Activated naive CD4-positive, alpha-beta T cell treated with anti-CD3 and anti-CD28 coated beads, Interleukin-2, amount 50 U/mL, for 72 hours (primary cell): ENCODE measurements at regions not wholly inside any gene's neighbourhood (a gene's known extent, or its start where the extent isn't known, plus 50 kb on each side); places are given as distances from the start of the nearest gene placed in this dataset.
"Not testable (repeated sequence)": the region's sequence is repeated elsewhere in the genome, so short reads cannot be mapped to it uniquely, and the experiment has no call there.

Experiments
- ATAC-seq, 2 donors: fragments of 150-1000 bp; cut with Tn5 transposase; 2 replicates each; pipeline ENCODE4 v1.10.0; 2021; ENCODE audit warnings: mild to moderate bottlenecking in 2 of 2, moderate library complexity in 2 of 2
- DNase-seq, 2 donors: peaks; one replicate each; pipeline ENCODE4 v3.0.0; 2021 to 2022; ENCODE audit warnings: low spot score in 2 of 2
- H3K27ac Mint-ChIP-seq, 2 donors: one replicate each; pipeline ENCODE4 v1.8.0; 2022; ENCODE audit warnings: mild to moderate bottlenecking in 2 of 2, mixed read lengths in 2 of 2
- H3K36me3 Mint-ChIP-seq, 2 donors: one replicate each; pipeline ENCODE4 v1.8.0; 2022; ENCODE audit warnings: mixed read lengths in 2 of 2
- H3K9me3 Mint-ChIP-seq, 2 donors: one replicate each; pipeline ENCODE4 v1.8.0; 2022; ENCODE audit warnings: mixed read lengths in 2 of 2

DNA sequence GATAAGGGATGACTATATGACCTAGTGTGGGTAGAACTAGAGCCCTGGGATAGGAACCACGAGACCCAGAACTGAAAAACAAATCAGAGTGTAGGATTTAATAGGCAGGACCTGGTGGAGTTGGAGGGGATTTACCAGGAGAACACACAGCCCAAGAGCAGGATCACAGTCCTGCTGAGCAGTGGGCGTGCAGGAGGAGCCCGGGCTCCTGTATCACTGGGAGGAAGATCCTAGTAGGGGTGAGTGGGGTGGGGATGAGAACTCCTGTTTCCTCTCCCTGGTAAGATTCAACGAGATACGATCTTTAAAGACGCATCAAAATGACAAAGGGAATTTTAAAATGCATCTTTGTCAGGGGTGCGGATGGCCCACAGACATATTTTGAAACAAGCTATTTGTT lies 220.1 kb downstream of the GALC start:
- Mint-ChIP-seq H3K36me3 (no peaks in the 10 kb centered on the region), H3K9me3 (no peaks in the 10 kb centered on the region), H3K27ac (no peak overlapping the region)
- no peak for ATAC-seq
- no peak for DNase-seq

DNA sequence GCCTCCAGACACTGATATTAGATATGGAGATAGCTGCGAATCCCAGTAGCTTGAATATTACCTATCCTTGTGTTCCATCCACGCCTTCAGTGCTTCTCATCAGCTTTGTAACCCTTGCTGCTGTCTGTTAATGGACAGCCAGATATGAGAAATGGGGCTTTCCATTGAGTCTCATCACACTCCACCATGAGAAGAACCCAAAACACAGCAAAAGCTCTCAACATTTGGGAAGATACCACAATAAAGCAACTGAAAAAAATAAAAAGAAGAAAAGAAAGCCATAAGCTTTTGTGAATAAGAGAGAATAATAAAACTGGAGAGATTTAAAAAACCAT lies 225.4 kb downstream of the GALC start:
- Mint-ChIP-seq H3K27ac (no peak overlapping the region), H3K36me3 (peaks cover 0 to 2% of the 10 kb centered on the region in 2 donors), H3K9me3 (peaks cover 7 to 9% of the 10 kb centered on the region in 2 donors)
- no peak for ATAC-seq
- DNase-seq, result no peak

DNA sequence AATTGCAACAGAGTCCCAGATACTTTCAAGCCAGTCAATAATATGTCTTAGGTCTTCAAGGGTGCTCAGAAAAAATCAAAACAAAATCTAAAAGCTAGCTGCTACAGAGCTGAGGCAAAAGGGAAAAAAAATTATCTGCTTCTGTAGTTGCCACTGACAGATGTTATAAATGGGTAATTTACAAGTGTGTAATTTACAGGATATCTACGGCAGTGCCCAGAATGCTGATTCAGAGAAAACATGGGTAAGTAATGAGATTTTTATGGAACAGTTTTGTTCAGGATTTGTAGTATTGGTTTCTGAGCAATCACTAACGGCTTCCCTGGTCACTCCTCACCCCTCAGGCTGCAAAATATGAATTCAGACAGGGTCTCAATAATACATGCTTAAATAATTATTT lies 234.1 kb downstream of the GALC start:
- DNase-seq (no peak), ATAC-seq (no peak)
- no peak overlapping the region for H3K27ac Mint-ChIP-seq
- H3K36me3 Mint-ChIP-seq, result peaks cover 0 to 4% of the 10 kb centered on the region in 2 donors
- H3K9me3 Mint-ChIP-seq, result peaks cover 19 to 20% of the 10 kb centered on the region in 2 donors

DNA sequence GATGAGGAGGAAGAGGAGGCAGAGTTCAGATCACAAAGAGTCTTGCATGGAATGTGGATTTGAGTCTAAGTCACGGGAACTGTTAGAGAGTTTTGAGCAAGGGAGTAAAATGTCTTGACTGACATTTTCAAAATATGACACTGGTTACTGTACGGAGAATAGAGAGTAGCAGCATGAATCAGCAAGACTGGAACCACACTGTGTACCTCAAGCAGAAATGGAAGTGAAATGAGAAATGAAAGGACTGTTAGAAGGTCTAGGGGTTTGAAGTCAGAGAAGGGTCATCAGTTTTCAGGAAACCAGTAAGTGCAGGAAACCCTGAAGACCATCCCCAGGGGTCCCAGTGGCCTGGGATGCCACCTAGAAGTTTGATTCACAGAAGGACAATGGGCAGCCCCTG lies 236.3 kb downstream of the GALC start:
- no peak for DNase-seq
- no peaks in the 10 kb centered on the region for H3K36me3 Mint-ChIP-seq
- peaks cover 4 to 5% of the 10 kb centered on the region in 2 donors for H3K9me3 Mint-ChIP-seq
- no peak for ATAC-seq
- no peak overlapping the region for H3K27ac Mint-ChIP-seq

DNA sequence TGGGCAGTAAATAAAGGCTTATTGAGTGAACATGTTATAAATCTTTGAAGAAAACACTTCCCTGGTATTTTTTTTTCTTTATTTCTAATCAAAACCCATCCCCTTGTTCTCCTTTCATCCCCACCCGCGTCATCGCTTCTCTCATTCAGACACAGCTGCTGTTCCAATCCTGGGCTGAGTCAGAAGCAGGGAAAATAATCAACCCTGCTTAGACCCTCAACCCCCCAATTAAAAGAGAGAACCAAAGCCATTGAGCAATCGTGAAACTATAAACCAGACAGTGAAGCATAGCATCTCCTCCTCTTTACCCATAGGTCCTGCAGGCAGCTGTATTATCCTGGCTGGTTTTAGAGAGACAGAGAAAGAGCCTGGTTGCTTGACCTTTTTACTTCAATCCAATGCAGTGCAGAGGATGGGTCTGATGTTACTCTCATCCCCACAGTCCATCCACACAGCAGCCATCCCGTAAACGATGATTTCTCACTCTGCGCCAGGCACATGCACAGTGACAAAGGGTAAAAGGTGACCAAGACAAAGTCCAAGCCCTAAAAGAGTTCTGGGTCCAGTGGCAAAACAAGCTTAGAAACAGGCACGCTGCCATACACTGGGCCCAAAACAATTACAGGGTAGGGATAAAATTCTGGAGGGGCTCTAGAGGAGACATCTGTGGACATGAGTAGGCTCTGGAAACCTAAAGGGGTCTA lies 238.3 kb downstream of the GALC start:
- Mint-ChIP-seq H3K27ac (no peak overlapping the region), H3K9me3 (peaks cover 0 to 5% of the 10 kb centered on the region in 2 donors), H3K36me3 (no peaks in the 10 kb centered on the region)
- ATAC-seq, result no peak
- DNase-seq, result no peak

DNA sequence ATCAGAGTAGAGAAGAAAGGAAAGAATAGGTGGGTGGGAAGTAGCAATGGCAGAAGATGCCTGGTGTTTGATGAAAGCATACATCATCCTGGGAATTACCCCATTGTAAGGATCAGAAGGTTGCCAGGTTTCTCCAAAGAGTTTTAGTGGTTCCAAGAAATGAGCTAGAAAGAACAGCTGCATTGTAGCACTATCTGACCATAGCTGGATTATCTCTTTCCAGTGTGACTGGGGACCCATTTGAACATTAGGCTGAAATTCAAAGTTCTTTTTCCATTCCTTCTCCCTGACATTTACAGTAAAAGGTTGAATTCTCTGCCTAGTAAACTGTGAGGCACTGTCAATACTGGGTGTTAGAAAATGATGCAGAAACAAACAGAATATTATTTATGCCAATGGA lies 244.4 kb downstream of the GALC start:
- H3K36me3 Mint-ChIP-seq, result no peaks in the 10 kb centered on the region
- DNase-seq (no peak), ATAC-seq (no peak)
- no peaks in the 10 kb centered on the region for H3K9me3 Mint-ChIP-seq
- no peak overlapping the region for H3K27ac Mint-ChIP-seq

DNA sequence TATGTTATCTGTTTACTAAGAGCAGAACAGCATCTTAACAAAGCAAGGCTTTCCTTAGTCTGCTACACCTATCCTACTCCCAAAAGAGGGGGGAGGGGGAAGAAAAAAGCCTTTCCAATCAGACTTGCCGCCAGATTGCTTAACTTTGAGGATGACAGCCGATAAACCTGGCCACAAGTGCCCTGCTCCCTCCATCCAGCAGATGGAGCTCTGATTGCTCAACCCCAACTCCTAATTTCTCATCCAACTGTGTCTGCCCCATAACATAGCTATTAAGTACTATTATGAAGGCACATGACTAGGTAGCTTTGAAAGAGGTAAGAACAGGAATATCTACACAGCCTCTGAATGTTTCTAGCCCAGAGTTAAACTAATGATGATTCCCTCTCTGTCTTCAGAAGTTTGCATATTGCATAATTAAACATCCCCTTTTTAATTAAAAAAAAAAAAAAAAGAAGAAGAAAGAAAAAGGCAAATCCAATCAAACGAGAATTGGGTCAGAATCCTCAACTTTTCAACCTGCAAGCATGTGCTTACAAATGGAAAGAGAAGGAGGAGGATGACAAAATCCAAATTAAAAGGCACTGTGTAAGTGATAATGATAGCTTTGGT lies 247.4 kb downstream of the GALC start:
- H3K9me3 Mint-ChIP-seq, result no peaks in the 10 kb centered on the region
- no peaks in the 10 kb centered on the region for H3K36me3 Mint-ChIP-seq
- H3K27ac Mint-ChIP-seq, result no peak overlapping the region
- DNase-seq (peak in 1 of 2 donors; percentile 5), ATAC-seq (no peak)

DNA sequence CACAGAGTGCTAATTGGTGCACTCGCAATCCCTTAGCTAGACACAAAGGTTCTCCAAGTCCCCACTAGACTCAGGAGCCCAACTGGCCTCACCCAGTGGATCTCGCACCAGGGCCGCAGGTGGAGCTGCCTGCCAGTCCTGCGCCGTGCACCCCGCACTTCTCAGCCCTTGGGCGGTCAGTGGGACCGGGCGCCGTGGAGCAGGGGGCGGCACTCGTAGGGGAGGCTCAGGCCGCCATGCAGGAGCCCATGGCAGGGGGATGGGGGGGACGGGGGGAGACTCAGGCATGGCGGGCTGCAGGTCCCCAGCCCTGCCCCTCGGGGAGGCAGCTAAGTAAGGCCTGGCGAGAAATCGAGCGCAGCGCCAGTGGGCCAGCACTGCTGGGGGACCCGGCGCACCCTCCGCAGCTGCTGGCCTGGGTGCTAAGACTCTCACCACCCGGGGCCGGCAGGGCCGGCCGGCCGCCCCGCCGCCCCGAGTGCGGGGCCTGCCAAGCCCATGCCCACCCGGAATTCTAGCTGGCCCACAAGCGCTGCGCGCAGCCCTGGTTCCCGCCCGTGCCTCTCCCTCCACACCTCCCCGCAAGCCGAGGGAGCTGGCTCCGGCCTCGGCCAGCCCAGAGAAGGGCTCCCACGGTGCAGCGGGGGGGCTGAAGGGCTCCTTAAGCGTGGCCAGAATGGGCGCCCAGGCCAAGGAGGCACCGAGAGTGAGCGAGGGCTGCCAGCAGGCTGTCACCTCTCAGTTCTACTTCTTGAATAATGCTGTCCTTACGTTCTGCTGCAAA lies 258.2 kb downstream of the GALC start:
- H3K9me3 Mint-ChIP-seq, DNase-seq, H3K36me3 Mint-ChIP-seq, H3K27ac Mint-ChIP-seq, ATAC-seq: not testable (repeated sequence)

DNA sequence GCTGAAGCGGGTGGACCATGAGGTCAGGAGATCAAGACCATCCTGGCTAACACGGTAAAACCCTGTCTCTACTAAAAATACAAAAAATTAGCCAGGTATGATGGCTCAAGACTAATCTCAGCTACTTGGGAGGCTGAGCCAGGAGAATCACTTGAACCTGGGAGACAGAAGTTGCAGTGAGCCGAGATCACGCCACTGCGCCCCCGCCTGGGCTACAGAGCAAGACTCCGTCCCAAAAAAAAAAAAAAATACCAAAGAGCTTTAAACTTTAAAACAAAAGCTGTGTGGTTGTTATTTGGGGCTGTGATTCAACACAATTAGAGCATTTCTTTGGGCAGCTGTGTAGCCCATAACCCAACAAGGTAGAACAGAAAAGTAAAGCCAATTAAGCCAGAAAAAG lies 259.9 kb downstream of the GALC start:
- H3K9me3 Mint-ChIP-seq, ATAC-seq, H3K36me3 Mint-ChIP-seq, DNase-seq, H3K27ac Mint-ChIP-seq: not testable (repeated sequence)

DNA sequence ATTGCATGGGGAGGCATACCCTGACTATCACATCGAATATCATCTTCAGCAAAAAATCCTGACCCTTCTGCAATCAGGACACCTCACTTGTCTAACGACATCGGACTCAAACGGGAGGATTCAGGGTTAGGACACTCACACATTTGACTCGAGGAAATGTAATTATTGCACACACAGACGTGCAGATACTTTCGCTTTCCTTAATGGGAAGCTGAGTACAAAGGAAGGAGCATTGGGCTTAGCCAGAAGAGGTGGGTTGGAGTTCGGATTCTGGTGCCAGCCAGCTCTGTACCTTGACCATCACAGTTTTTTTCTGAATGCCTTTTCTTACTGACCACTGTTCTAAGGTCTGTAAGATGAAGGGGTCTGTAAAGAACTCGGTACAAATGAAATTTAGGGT lies 260.4 kb downstream of the GALC start:
- no peak for ATAC-seq
- Mint-ChIP-seq H3K27ac (no peak overlapping the region), H3K9me3 (peaks cover 0 to 3% of the 10 kb centered on the region in 2 donors), H3K36me3 (peaks cover 0 to 5% of the 10 kb centered on the region in 2 donors)
- no peak for DNase-seq

DNA sequence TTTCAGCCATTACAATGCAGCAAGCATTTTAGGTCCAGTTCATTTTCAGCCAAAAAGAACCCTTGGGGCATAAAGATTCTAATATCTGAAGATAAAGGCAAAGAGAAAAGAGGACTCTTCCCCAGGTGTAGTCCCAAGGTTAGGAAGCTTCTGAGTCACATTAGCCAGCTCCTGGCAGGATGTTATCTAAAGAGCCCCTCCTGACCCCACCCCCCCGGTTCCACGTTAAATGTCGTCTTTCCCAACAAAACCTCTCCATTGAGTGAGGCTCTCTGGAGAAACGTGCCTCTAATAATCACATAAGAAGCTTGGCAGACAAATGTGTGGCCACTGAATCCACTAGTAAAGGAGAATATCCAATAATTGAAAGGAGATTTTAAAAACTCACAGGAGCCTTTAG lies 267.7 kb downstream of the GALC start:
- Mint-ChIP-seq H3K27ac (no peak overlapping the region), H3K9me3 (peaks cover 0 to 4% of the 10 kb centered on the region in 2 donors)
- no peak for ATAC-seq

DNA sequence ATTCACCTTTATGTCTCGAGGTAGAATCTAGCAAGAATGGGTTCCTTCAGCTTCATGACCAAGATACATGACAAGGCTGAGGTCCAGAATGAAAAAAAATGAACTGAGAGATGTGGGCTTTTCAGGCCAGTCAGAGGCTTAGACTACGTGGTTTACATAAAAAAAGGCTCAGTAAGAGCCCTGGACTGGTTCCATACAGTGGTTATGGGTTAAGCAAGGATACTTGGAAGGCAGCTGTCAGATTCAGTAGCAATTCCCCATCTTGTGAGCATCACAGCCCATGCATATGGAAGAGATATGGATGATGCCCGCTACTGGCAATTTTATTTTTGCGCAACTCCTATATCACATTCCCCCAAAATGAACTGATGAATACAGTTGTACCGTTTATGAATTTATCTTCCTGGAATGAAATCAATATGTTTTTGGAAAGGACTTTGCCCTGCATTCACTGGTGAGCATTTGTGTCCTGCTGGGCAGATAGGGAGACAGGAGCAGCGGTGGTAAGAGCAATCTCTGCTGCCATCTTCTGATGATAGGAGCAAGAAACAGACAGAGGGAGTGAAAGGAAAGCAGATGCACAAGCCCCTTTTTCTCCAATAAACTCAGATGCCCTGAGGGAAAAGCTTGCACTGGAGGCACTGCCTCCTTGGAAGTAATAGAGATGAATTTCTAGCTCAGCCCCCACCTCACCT lies 280.4 kb downstream of the GALC start:
- peaks cover 0 to 4% of the 10 kb centered on the region in 2 donors for H3K9me3 Mint-ChIP-seq
- H3K27ac Mint-ChIP-seq, result no peak overlapping the region
- DNase-seq (no peak), ATAC-seq (no peak)
- H3K36me3 Mint-ChIP-seq, result no peaks in the 10 kb centered on the region

More for the DNA sequence above, 267.7 kb downstream of the GALC start:
- H3K36me3 Mint-ChIP-seq, result no peaks in the 10 kb centered on the region
- no peak for DNase-seq

DNA sequence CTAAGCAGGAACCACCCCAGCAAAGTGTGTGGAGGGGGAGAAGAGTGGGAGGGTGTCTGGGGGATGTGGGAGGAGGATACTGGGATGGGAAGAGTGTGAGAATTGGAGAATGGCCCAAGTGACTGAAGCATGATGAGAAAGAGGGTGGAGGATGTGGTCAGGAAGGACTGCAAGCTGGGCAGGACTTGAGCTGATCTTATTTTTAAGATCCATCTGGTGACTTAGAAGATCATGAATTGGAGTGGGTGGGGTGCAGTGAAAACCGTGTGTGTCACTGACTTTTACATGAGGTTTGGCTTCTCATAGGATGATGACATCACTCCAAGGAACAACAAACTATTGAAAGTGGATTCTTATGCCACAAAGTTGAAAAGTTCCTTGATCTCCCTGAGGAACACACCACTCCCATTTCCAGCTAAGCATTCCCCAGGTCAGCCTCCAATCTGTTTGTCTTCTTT lies 287.5 kb downstream of the GALC start:
- H3K36me3 Mint-ChIP-seq, result no peaks in the 10 kb centered on the region
- no peak overlapping the region for H3K27ac Mint-ChIP-seq
- DNase-seq (no peak), ATAC-seq (no peak)
- peaks cover 6 to 7% of the 10 kb centered on the region in 2 donors for H3K9me3 Mint-ChIP-seq

DNA sequence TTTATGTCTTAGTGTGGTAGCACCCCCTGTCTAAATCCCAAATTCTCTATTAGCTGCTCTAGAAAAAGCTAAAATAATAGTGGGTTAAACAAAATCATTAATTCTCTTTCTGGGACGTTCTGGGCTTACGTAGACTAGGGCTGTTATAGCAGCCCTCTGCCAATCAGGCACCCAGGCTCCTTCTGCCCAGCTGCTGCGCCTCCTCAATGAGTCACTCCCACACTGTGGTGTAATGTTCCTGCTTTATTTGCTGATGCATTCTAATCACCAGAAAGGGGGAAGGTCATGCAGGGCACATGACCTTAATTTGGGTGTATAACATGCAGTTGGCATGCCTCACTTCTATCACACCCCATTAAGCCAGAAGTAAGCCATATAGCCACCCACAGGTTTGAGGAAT lies 294.5 kb downstream of the GALC start:
- Mint-ChIP-seq H3K9me3 (peaks cover 0 to 10% of the 10 kb centered on the region in 2 donors), H3K27ac (no peak overlapping the region), H3K36me3 (no peaks in the 10 kb centered on the region)
- ATAC-seq (no peak), DNase-seq (no peak)

DNA sequence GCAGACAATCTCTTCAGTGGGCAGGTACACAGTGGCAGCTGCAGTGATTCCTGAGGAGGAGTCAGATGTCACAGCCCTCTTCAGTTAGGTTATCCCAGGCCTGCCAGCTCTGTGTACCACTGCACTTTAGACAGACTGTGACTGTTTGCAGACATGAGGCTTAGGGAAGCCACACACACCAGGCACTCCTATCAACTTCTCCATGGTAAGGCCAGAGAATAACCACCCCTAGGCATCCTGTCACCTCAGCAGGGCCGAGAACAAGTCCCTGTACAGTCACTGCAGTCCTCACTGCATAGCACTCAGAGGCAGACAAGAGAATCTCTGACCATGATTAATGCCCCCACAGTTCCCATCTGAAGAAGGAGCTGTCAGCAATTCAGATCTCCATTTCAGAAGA lies 296.5 kb downstream of the GALC start:
- Mint-ChIP-seq H3K36me3 (no peaks in the 10 kb centered on the region), H3K9me3 (peaks cover 0 to 10% of the 10 kb centered on the region in 2 donors)
- ATAC-seq, result no peak

DNA sequence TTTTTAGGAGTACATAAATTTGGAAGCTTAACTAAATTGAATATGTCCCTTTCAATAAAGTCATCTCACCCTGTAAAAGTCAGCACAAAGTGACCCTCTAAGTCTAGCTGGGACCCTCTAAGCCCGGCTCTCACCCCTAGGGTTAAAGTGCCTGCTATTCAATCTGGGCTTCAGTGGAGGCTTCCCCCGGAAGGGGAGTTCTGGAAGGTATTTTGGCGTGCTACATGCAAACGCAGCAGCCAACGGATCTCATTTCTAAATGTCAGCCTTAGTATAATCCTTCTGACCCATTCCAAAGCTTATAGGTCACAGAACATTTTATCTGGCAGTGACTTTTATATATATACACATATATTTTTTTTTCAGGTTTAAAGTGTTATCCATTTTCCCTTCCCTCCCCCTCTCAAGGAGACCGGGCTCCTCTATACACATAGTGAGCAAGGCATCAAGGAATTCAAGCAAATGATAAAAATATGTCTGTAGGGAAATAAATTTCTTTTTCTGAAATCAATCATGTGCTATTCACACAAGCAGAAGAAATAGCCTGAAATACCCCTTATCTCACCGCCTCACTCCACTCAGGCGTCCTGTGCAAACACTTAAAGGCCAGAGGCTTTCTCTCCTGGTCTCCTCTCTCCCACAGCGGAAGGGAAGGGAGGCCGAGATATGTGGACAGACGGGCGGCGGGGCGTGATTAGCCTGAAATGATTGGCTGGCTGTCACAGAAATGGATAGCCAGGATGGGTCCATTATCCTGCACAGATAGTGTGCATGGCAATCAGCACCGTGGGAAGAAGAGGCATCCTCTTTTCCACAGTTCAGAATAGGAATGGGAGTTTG lies 301.7 kb downstream of the GALC start:
- Mint-ChIP-seq H3K27ac (no peak overlapping the region), H3K9me3 (peaks cover 0 to 10% of the 10 kb centered on the region in 2 donors), H3K36me3 (no peaks in the 10 kb centered on the region)
- ATAC-seq (no peak), DNase-seq (no peak)

More for the DNA sequence above, 296.5 kb downstream of the GALC start:
- no peak for DNase-seq
- no peak overlapping the region for H3K27ac Mint-ChIP-seq
